ENCODE measurements at regions not wholly inside any gene's neighbourhood (a gene's known extent, or its start where the extent isn't known, plus 50 kb on each side); places are given as distances from the start of the nearest gene placed in this dataset.

DNA sequence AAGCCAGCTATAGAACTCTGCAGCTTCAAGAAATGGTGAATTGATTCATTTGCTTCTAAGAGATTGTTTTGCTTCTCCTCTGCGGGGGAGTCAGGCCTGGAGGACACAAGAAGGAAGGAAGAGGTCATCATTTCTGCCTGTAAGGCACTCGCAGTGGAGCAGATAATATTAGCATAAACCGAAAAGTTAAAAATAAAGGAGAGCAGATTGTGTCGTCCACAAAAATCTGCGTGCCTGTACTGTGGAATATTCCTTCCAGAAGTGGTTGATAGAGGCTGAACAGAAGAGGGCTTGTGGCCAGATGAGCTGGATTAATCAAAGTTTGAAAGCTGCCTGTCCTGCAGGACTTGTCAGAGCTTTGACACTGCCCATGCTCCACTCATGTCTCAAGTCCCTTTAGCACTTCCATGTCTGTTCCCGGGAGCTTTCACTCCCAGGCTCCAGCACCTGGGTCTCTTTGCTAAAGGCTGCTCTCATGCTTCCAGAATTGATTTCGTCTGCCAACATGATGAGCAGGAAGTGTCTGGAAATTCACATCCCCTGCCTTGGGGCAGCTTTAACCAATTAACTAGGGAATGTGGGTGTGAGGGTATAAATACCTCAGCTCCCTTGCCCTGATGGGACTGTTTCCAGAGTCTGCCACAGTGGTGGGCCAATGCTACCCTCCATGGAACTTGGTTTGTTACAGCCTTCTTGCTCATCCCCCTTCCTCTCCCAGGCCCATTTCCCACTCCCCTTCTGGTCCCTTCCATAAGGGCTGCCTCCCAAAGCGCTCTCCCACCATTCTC is 65.1 kb upstream of the STX16 start:
- no peaks in the 10 kb centered on the region for H3K4me1 ChIP-seq
- no peak overlapping the region for H3K4me3 ChIP-seq
- H3K9me3 ChIP-seq, result no peaks in the 10 kb centered on the region
- no peaks in the 10 kb centered on the region for H3K27me3 ChIP-seq (ENCODE audit: low read depth)
- no peaks in the 10 kb centered on the region for H3K36me3 ChIP-seq (replicated peaks)
- in situ Hi-C loops (cut with MboI; ENCODE audit: low sequenced_read_pairs), result no loop called here
- DNase-seq (ENCODE audit: low spot score in 2 of 2), result no peak

DNA sequence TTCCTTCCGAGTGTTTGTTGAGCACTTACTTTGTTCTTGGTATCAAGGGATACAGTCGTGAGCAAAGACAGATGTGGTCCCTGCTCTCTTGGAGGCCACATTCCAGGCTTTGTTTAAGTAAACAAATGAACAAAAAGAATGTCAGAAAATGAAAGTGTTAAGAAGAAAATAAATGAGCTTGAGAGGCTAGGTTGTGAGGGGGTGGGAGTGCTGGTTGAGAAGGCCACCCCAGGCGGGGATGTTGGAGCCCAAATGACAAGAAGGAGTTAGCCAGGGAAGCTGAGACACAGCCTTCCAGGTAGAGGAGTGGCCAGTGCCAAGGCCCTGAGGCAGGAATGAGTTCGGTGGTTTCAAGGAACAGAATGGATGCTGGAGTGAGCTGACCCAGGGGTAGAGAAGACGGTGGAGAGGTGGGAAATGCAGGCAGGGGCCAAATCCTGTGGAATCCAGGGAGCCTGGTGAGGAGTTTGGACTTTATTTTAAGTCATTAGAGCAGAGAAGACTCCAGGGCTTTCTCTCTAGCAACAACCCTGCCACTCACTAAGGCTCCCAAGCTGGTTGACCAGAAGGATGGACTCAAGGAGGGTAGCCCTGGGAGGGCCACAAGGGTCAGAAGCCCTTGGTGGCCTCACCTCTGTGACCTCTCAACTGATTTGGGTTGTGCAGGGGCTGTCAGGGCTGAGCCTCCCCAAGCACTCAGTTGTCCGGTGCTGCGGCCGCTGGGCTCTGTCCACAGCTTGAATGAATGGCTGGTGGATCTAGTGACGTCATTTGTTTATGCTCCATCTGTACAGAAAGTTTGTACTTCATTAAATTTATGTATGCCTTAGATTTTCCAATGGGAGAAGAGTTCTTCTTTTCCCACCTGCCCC is 66.0 kb upstream of the STX16 start:
- Histone ChIP-seq H3K9me3 (no peaks in the 10 kb centered on the region), H3K36me3 (replicated peaks) (no peaks in the 10 kb centered on the region), H3K4me1 (no peaks in the 10 kb centered on the region), H3K4me3 (no peak overlapping the region), H3K27me3 (ENCODE audit: low read depth) (no peaks in the 10 kb centered on the region)
- DNase-seq (ENCODE audit: low spot score in 2 of 2), result no peak
- in situ Hi-C loops (cut with MboI; ENCODE audit: low sequenced_read_pairs), result no loop called here

DNA sequence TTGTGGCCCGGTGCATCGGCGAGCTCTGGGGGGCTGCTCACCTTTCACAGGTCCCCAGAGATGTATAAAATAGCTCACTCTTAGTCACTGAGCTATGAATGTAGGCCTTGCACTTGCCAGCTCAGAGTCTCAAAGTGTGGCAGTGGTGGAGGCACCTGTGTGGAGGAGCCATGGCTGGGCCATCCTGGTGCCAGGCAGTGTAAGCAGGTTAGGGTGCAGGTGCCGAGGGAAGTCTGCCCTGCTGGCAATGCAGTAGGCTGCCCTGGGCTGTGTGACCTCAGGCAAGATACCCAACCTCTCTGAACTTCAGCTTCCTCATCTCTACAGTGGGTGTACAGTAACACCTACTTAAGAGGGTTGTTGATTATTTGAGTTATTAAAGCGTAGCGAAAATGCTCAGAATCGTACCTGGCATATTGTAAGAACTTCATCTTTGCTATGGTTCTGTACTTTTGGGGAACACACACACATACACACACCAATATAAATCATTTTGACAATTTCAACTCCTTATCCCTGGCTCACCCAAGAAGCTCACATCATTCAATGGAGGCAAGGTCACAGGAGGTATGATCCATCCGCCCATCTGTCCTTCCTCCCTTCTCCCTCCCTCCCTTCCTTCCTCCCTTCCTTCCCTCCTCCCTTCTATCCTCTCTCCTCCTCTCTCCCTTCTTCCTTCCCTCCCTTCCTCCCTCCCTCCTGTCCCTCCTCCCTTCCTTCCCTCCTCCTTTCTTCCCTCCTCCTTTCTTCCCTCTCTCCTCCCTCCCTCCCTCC is 66.8 kb upstream of the STX16 start:
- Histone ChIP-seq H3K27me3 (ENCODE audit: low read depth) (no peaks in the 10 kb centered on the region), H3K4me3 (no peak overlapping the region), H3K9me3 (no peaks in the 10 kb centered on the region), H3K36me3 (replicated peaks) (no peaks in the 10 kb centered on the region), H3K4me1 (no peaks in the 10 kb centered on the region)
- in situ Hi-C loops (cut with MboI; ENCODE audit: low sequenced_read_pairs), result no loop called here
- no peak for DNase-seq (ENCODE audit: low spot score in 2 of 2)

DNA sequence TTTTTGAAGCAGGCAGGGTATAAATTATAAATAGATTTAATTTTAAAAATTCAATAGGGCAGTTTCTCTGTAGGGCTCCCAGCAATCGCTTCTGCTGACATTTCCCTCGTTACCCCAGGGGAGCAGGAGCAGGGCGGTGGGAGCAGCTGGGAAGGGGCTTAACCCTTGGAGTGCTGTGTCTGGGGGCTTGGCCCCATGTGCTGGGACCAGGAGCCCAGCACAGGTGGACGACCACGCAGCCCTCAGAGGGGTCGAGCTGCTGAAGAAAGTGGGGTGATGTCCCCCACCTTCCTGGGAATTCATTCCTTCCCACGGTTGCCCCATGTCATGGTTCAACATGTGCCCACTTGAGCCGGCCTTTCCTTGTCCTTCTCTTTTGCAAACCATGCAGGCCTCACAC is 67.5 kb upstream of the STX16 start:
- in situ Hi-C loops (cut with MboI; ENCODE audit: low sequenced_read_pairs), result no loop called here
- no peaks in the 10 kb centered on the region for H3K9me3 ChIP-seq
- no peak overlapping the region for H3K4me3 ChIP-seq
- no peaks in the 10 kb centered on the region for H3K36me3 ChIP-seq (replicated peaks)
- no peaks in the 10 kb centered on the region for H3K27me3 ChIP-seq (ENCODE audit: low read depth)
- DNase-seq (ENCODE audit: low spot score in 2 of 2), result no peak
- H3K4me1 ChIP-seq, result no peaks in the 10 kb centered on the region

DNA sequence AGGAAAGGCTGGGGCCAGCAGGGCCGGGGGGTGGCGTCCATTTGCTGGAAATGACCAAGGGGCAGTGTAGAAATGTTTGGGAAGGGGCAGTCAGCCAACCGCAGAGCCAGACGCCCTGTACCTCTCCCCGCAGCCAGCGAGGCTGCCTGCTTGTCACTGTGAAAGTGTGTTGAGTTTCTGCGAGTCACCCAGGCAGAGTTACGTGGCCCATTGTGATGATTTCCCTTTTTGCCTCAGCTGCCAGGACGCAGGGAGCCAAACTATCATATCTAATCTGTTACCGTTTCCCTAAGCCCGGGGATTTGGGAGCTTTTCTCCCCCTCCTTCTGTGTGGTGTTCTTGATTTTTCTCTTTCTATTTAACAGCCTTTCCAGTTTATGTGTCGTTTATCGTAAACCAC is 67.9 kb upstream of the STX16 start:
- Histone ChIP-seq H3K4me3 (no peak overlapping the region), H3K36me3 (replicated peaks) (no peaks in the 10 kb centered on the region), H3K27me3 (ENCODE audit: low read depth) (no peaks in the 10 kb centered on the region), H3K4me1 (no peaks in the 10 kb centered on the region), H3K9me3 (no peaks in the 10 kb centered on the region)
- no peak for DNase-seq (ENCODE audit: low spot score in 2 of 2)
- in situ Hi-C loops (cut with MboI; ENCODE audit: low sequenced_read_pairs), result no loop called here

DNA sequence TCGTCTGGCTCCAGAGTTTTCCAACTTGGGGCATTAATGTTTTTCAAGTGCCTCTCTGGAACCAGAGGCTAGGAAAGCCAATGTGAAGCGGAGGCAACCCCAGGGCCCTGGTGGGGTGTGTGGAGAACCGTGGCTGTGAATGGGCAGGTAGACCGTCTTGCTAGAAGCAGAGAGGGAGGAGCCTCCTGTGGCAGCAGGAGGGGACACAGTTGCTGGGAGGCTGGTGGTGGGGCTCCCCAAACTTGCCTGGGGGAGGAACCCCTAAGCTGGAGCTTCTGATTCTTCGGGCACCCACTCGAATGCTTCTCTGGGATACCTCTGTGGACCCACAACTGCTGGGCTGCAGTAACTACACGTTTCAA is 65.3 kb upstream of the APCDD1L start:
- no peaks in the 10 kb centered on the region for H3K9me3 ChIP-seq
- no peaks in the 10 kb centered on the region for H3K4me1 ChIP-seq
- no peak overlapping the region for H3K4me3 ChIP-seq
- no peaks in the 10 kb centered on the region for H3K36me3 ChIP-seq (replicated peaks)
- DNase-seq (ENCODE audit: low spot score in 2 of 2), result no peak
- H3K27me3 ChIP-seq (ENCODE audit: low read depth), result no peaks in the 10 kb centered on the region
- in situ Hi-C loops (cut with MboI; ENCODE audit: low sequenced_read_pairs), result no loop called here

DNA sequence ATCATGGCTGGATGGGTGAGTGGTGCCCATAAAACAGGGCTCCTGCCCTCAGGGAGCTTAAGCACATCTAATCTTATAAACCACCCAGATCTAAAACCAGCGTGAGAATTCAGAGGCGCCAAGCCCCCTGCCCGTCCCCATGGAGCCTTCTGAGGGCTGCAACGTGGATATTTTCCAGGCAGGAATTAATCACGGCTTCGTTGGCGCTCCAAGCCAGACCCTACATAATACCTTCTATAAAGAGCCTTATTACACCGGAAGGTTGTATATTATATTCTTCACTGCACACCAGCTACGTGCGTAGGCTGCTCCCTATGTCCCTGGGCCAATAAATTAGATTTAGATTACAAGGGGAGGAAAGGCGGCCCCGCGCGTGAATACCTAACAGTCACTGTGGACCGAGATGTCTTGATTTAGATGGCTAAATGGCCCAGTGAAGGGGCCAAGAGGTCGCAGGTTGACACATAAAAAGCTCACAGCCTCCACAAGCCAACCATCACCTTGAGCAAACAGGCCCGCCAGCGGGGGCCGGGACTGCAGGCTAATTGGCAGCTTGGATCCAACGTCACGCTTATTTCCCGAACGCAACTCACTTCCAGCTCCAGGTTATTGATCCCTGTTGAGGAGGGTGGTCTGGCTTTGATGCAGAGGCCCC is 64.7 kb upstream of the APCDD1L start:
- H3K4me1 ChIP-seq, result no peaks in the 10 kb centered on the region
- DNase-seq (ENCODE audit: low spot score in 2 of 2), result no peak
- H3K4me3 ChIP-seq, result no peak overlapping the region
- H3K9me3 ChIP-seq, result no peaks in the 10 kb centered on the region
- H3K36me3 ChIP-seq (replicated peaks), result no peaks in the 10 kb centered on the region
- in situ Hi-C loops (cut with MboI; ENCODE audit: low sequenced_read_pairs), result no loop called here
- no peaks in the 10 kb centered on the region for H3K27me3 ChIP-seq (ENCODE audit: low read depth)

DNA sequence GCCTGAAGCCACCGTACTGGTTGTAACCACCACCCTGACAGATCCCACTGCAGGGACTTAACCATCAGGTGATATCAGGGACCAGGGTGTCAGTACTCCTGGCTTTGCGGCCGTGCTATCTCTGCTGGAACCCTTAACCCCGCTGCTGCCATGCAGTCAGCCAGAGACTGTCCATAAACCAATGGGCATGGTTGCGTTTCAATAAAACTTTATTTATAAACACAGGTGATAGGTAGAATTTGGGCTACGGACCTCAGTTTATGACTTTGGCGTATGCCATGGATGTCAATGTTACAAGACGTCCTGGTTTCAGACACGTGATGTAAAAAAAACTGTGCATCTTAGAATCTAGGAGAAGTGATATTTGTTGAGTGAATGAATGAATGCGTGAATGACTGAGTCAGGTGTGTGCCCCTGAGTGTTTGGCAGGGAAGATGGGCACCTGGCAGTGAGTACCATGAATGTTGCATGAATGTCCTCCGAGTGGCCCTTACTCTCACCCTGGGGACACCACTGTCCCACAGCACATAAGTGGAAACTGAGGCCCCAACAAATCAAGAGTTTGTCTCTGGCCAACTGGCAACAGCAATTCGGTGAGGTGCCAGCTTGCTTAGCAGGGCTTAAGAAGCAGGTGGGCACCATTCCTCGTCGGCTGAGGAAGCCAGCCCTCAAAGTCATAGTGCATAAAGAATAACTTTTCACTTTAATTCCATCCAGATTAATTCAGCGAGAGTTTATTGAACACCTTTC is 64.0 kb upstream of the APCDD1L start:
- no peaks in the 10 kb centered on the region for H3K9me3 ChIP-seq
- no peaks in the 10 kb centered on the region for H3K36me3 ChIP-seq (replicated peaks)
- no peak for DNase-seq (ENCODE audit: low spot score in 2 of 2)
- H3K27me3 ChIP-seq (ENCODE audit: low read depth), result no peaks in the 10 kb centered on the region
- no peaks in the 10 kb centered on the region for H3K4me1 ChIP-seq
- no peak overlapping the region for H3K4me3 ChIP-seq
- in situ Hi-C loops (cut with MboI; ENCODE audit: low sequenced_read_pairs), result no loop called here

DNA sequence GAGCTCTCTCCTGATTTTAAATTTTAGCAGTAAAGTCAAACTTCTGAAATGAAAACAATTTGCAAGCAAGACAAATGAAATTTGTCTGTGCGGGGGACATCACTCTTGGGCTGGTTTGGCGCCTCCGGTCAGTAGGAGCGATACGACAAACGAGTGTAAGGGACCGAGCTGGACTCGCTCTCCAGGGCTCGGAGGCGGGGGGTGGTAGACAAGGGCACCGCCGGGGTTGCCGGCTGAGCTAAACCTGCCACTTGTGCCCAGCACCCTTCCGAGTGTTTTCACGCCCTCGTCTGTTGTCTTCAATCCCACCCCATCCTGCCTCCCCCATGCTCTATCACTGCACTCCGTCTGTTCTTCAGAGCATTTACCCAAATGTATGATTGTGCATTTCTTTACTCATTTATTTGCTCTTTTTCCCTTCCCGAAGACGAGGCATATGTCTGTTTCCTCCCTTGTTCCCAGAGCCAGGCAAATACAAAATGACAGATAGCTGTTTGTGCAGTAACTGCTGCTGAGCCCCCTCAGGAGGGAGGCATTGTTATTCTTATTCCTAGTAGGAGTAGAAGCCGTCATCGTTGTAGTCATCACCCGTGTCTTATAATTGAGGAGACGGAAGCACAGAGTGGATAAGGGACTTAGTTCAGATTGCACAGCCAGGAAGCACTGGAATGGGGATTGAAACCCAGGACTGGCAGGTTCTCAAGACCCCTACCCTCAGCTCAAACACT is 62.8 kb upstream of the APCDD1L start:
- Histone ChIP-seq H3K4me3 (no peak overlapping the region), H3K36me3 (replicated peaks) (no peaks in the 10 kb centered on the region), H3K4me1 (no peaks in the 10 kb centered on the region), H3K27me3 (ENCODE audit: low read depth) (no peaks in the 10 kb centered on the region), H3K9me3 (no peaks in the 10 kb centered on the region)
- DNase-seq (ENCODE audit: low spot score in 2 of 2), result no peak
- in situ Hi-C loops (cut with MboI; ENCODE audit: low sequenced_read_pairs), result no loop called here

DNA sequence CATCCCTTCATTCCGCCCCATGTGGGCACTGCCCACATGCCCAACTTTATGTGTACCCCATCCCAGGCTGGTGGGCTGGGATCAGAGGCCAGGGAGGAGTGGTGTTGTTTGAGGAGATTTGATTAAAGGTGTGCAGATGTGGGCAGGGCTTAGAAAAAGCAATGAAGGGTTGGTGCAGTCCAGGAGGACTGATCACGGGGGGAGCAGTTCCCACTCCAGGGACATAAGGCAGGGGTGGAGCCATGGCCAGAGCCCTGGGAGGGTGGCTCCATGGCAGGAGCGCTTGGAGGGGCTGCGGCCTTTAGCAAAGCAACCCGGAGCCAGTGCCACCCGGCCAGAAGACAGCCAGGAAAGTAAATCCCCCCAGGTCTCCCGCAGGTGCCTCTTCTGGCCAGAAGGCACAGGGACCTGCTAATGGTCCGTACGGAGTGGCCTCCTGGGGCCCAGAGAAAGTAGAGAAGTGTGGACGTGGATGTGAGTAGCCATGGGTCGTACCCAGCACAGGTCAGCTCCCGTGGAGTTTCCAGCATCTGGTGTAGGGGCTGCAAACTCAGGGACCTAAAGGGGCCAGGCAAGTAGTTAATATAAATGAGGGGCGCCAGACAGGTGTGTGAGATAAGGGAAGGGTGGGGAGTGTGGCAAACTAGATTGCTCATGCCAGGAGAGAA is 62.1 kb upstream of the APCDD1L start:
- Histone ChIP-seq H3K9me3 (no peaks in the 10 kb centered on the region), H3K4me1 (no peaks in the 10 kb centered on the region), H3K4me3 (no peak overlapping the region), H3K36me3 (replicated peaks) (no peaks in the 10 kb centered on the region), H3K27me3 (ENCODE audit: low read depth) (no peaks in the 10 kb centered on the region)
- DNase-seq (ENCODE audit: low spot score in 2 of 2), result no peak
- in situ Hi-C loops (cut with MboI; ENCODE audit: low sequenced_read_pairs), result no loop called here

DNA sequence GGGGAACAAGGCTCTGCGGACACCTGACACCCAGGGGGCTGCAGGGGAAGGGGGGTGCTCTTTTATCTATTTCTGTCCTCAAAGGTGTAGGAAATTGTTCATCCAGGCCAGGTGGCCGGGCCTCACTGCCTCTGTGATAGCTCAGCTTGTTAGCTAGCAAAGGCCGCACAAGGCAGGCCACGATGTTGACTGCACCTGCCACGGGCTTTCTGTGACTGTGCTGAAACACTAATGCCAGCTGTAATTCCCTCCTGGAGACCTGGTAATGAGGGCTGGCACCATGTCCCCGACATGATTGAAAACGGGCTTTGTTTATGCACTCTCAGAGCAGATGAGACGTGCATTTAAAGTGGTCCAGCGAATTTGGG is 61.4 kb upstream of the APCDD1L start:
- Histone ChIP-seq H3K4me1 (no peaks in the 10 kb centered on the region), H3K36me3 (replicated peaks) (no peaks in the 10 kb centered on the region), H3K4me3 (no peak overlapping the region), H3K9me3 (no peaks in the 10 kb centered on the region), H3K27me3 (ENCODE audit: low read depth) (no peaks in the 10 kb centered on the region)
- no peak for DNase-seq (ENCODE audit: low spot score in 2 of 2)
- in situ Hi-C loops (cut with MboI; ENCODE audit: low sequenced_read_pairs), result no loop called here

DNA sequence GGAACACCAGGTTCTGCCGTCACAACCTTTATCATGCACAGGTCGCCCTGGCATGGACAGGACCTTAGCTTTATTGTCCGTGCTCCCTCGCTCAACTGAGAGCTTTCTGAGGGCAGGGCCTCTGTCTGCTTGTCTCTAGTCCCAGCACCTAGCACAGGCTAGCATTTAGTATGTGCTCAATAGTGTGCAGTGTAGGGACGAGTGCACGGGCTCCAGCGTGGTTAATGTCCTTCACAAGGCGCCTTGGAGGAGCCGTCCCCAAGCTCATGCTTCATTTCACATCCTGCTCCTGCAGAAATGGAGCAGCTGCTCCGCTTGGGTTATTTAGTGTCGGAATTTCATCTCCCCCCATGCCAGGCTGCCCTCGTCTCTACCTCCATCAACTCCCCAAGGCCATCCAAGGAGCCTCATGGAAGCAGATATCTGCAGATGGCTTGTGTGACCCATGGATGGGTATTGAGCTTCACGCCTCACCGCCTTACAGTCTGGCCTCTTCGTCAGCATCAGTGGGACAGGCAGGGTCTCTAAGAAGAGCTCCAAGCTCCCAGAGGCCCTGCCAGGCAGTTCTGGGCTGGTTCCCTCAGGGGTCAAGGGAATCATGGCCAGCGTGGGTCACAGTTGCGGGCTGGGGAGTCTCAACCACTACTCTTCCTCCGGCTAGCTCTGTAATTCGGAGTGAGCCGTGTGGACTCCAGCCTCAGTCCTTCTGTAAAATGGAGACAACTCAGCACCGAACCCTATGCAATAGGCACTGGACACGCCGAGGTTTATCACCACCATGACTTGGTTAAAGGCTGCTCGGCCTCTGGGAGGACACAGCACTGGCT is 60.8 kb upstream of the APCDD1L start:
- Histone ChIP-seq H3K9me3 (no peaks in the 10 kb centered on the region), H3K4me1 (no peaks in the 10 kb centered on the region), H3K4me3 (no peak overlapping the region), H3K36me3 (replicated peaks) (no peaks in the 10 kb centered on the region), H3K27me3 (ENCODE audit: low read depth) (no peaks in the 10 kb centered on the region)
- in situ Hi-C loops (cut with MboI; ENCODE audit: low sequenced_read_pairs), result no loop called here
- DNase-seq (ENCODE audit: low spot score in 2 of 2), result no peak

All from HAP-1 (cell line).